Naive B cell (primary cell): ENCODE measurements at regions not wholly inside any gene's neighbourhood (a gene's known extent, or its start where the extent isn't known, plus 50 kb on each side); places are given as distances from the start of the nearest gene placed in this dataset.
"Not testable (repeated sequence)": the region's sequence is repeated elsewhere in the genome, so short reads cannot be mapped to it uniquely, and the experiment has no call there.

ENCODE experiments used
- ATAC-seq, 2 donors: fragments of 150-1000 bp; cut with Tn5 transposase; 2 replicates each; pipeline ENCODE4 v1.10.0; 2021; ENCODE audit warnings: low read depth in 2 of 2, mild to moderate bottlenecking in 2 of 2, moderate library complexity in 2 of 2
- DNase-seq: peaks from one replicate; pipeline ENCODE4 v3.0.0; 2022
- H3K27ac Mint-ChIP-seq, 6 donors: one replicate each; pipeline ENCODE4 v1.8.0; 2020 to 2022; ENCODE audit warnings: mild to moderate bottlenecking in 6 of 6, mixed read lengths in 6 of 6, moderate library complexity in 5 of 6, inconsistent platforms in 2 of 6
- H3K27me3 Mint-ChIP-seq, 3 donors: one replicate each; pipeline ENCODE4 v1.8.0; 2021 to 2022; ENCODE audit warnings: mixed read lengths in 3 of 3, mild to moderate bottlenecking in 1 of 3
- H3K36me3 Mint-ChIP-seq, 2 donors: one replicate each; pipeline ENCODE4 v1.8.0; 2020 to 2022; ENCODE audit warnings: mixed read lengths in 2 of 2, inconsistent platforms in 1 of 2, mild to moderate bottlenecking in 1 of 2
- H3K4me1 Mint-ChIP-seq, 3 donors: one replicate each; pipeline ENCODE4 v1.8.0; 2020 to 2022; ENCODE audit warnings: mixed read lengths in 3 of 3, inconsistent platforms in 1 of 3, mild to moderate bottlenecking in 1 of 3, moderate library complexity in 1 of 3
- H3K4me3 Mint-ChIP-seq, 8 donors: one replicate each; pipeline ENCODE4 v1.8.0; 2020 to 2022; ENCODE audit warnings: mild to moderate bottlenecking in 8 of 8, mixed read lengths in 8 of 8, moderate library complexity in 8 of 8, inconsistent platforms in 2 of 8
- H3K9me3 Mint-ChIP-seq, 7 donors: one replicate each; pipeline ENCODE4 v1.8.0; 2020 to 2022; ENCODE audit warnings: mixed read lengths in 7 of 7, mild to moderate bottlenecking in 5 of 7, inconsistent platforms in 2 of 7, moderate library complexity in 1 of 7

GRCh38 chr3:139230391-139230790 is 113.4 kb upstream of the MRPS22 start:
- no peaks in the 10 kb centered on the region for H3K4me1 Mint-ChIP-seq
- ATAC-seq = no peak

DNA sequence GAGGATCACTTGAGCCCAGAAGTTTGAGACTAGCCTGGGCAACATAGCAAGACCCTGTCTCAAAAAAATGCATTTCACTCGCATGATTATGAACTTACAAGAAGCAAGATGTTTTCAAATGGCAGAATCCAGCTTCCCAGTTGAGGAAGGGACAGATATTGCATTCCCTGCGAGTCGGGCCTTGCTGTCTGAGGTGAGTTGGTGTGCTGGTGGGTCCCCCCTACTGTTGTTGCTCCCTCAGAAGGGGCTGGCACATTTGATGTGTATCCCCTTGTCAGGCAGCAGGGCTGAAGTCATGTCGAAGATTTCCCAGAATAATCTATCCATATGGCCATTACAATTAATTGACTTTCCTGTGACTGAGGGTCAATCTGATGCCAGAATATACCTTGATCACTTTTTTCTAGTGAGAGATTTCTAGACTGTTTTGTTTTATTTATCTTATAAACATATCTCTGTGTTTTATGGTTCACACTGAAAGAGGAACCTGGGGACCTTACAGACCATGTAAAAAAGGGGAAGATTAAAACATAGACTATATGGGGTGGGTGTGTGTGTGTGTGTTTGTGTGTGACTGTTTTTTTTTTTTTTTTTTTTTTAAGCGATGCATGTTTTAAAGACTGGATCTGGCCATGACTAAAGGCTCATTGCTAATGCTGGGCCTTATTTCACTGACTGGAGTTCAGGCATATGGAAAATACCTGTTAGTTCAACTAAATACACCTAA is 112.1 kb upstream of the MRPS22 start:
- no peak for DNase-seq
- no peaks in the 10 kb centered on the region for H3K27me3 Mint-ChIP-seq
- no peak overlapping the region for H3K4me3 Mint-ChIP-seq
- H3K9me3 Mint-ChIP-seq = no peaks in the 10 kb centered on the region
- no peak for ATAC-seq
- no peaks in the 10 kb centered on the region for H3K4me1 Mint-ChIP-seq
- H3K36me3 Mint-ChIP-seq = no peaks in the 10 kb centered on the region
- no peak overlapping the region for H3K27ac Mint-ChIP-seq

More at GRCh38 chr3:139230391-139230790, 113.4 kb upstream of the MRPS22 start:
- Mint-ChIP-seq H3K9me3 (no peaks in the 10 kb centered on the region), H3K27ac (no peak overlapping the region), H3K4me3 (no peak overlapping the region), H3K27me3 (peaks cover 0 to 2% (median 0%) of the 10 kb centered on the region in 3 donors), H3K36me3 (no peaks in the 10 kb centered on the region)
- no peak for DNase-seq

DNA sequence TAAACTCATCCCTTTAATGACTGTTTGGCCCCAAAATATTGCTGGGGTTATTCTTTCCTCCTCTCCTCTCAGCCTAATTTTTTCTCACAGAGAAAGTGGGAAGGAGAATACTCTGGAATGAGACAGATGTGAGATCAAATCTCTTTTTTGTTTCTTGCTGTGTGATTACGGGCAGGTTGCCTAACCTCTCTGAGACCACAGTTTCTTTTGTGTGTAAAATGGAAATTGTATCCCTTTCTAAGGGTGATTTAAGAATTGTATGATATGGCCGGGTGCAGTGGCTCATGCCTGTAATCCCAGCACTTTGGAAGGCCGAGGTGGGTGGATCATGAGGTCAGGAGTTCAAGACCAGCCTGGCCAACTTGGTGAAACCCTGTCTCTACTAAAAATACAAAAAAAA is 111.5 kb upstream of the MRPS22 start:
- not testable (repeated sequence) for H3K27me3 Mint-ChIP-seq, H3K4me1 Mint-ChIP-seq, H3K9me3 Mint-ChIP-seq, H3K4me3 Mint-ChIP-seq, DNase-seq, ATAC-seq, H3K36me3 Mint-ChIP-seq, H3K27ac Mint-ChIP-seq

DNA sequence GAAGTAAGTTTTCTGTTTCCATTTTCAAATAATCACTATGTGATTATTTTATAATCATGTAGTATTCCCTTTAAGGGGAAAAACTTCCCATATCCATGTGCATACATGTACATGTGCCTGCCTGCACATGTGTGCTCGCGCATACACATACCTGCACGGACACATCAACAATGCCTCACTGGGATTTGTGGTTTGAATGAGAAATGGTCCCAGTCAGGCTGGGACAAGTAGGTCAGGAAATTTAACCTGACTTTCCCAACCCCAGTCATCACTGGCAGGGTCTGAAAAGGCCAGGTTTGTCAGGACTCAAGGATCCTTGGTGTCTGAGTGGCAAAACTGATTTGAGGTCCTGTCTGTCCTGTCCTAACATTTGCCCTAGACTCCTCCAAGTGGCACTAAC is 109.3 kb upstream of the MRPS22 start:
- Mint-ChIP-seq H3K27me3 (peaks cover 3 to 18% (median 15%) of the 10 kb centered on the region in 3 donors), H3K36me3 (no peaks in the 10 kb centered on the region), H3K4me3 (no peak overlapping the region), H3K27ac (no peak overlapping the region), H3K4me1 (no peaks in the 10 kb centered on the region), H3K9me3 (no peaks in the 10 kb centered on the region)
- no peak for ATAC-seq
- no peak for DNase-seq

GRCh38 chr3:139235192-139235591 is 108.6 kb upstream of the MRPS22 start:
- ATAC-seq = no peak
- no peak overlapping the region for H3K27ac Mint-ChIP-seq
- no peaks in the 10 kb centered on the region for H3K36me3 Mint-ChIP-seq
- no peak overlapping the region for H3K4me3 Mint-ChIP-seq
- DNase-seq = no peak
- H3K4me1 Mint-ChIP-seq = no peaks in the 10 kb centered on the region
- no peaks in the 10 kb centered on the region for H3K9me3 Mint-ChIP-seq
- H3K27me3 Mint-ChIP-seq = peaks cover 9 to 21% (median 15%) of the 10 kb centered on the region in 3 donors

- H3K4me3 Mint-ChIP-seq = no peak overlapping the region
- H3K4me1 Mint-ChIP-seq = no peaks in the 10 kb centered on the region
- no peak overlapping the region for H3K27ac Mint-ChIP-seq
- no peak for DNase-seq
- no peak for ATAC-seq
- H3K36me3 Mint-ChIP-seq = no peaks in the 10 kb centered on the region
- H3K27me3 Mint-ChIP-seq = peaks cover 13 to 21% (median 20%) of the 10 kb centered on the region in 3 donors
- H3K9me3 Mint-ChIP-seq = peaks cover 0 to 2% (median 0%) of the 10 kb centered on the region in 7 donors
These were observed 107.5 kb upstream of the MRPS22 start for GRCh38 chr3:139236336-139236735.

GRCh38 chr3:139238281-139239030 is 105.4 kb upstream of the MRPS22 start:
- Mint-ChIP-seq H3K27ac (peak overlapping the region in 1 of 6 donors; percentile 44), H3K4me1 (no peaks in the 10 kb centered on the region), H3K9me3 (peaks cover 0 to 2% (median 0%) of the 10 kb centered on the region in 7 donors), H3K36me3 (no peaks in the 10 kb centered on the region), H3K4me3 (no peak overlapping the region), H3K27me3 (peaks cover 18 to 24% (median 24%) of the 10 kb centered on the region in 3 donors)
- no peak for DNase-seq
- no peak for ATAC-seq

GRCh38 chr3:139239550-139239949 is 104.3 kb upstream of the MRPS22 start:
- ATAC-seq = no peak
- no peak overlapping the region for H3K4me3 Mint-ChIP-seq
- H3K9me3 Mint-ChIP-seq = peaks cover 0 to 2% (median 0%) of the 10 kb centered on the region in 7 donors
- no peaks in the 10 kb centered on the region for H3K4me1 Mint-ChIP-seq
- no peaks in the 10 kb centered on the region for H3K36me3 Mint-ChIP-seq
- H3K27ac Mint-ChIP-seq = peak overlapping the region in 2 of 6 donors; percentile 0 to 36
- peaks cover 21 to 34% (median 24%) of the 10 kb centered on the region in 3 donors for H3K27me3 Mint-ChIP-seq
- no peak for DNase-seq

DNA sequence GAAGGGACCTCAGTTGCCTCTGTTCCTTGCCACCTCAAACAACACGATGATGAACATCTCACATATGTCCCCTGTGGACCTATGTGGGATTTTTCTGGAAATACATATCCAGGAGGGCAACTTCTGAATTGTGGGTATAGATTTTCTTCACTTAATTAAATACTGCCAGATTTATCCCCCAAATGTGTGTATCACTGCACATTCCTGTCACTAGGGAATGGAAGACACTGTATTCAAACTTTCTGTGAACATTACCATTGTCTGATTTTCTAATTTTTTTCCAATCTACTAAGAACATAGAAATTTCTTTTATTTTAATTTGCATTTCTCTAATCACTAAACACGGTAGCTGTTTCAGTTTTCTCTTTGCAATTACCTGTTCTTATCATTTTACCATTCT is 102.0 kb upstream of the MRPS22 start:
- peaks cover 0 to 2% (median 0%) of the 10 kb centered on the region in 7 donors for H3K9me3 Mint-ChIP-seq
- H3K4me3 Mint-ChIP-seq = no peak overlapping the region
- ATAC-seq (no peak), DNase-seq (no peak)
- peaks cover 24 to 34% (median 26%) of the 10 kb centered on the region in 3 donors for H3K27me3 Mint-ChIP-seq
- H3K27ac Mint-ChIP-seq = no peak overlapping the region
- no peaks in the 10 kb centered on the region for H3K4me1 Mint-ChIP-seq
- H3K36me3 Mint-ChIP-seq = no peaks in the 10 kb centered on the region

GRCh38 chr3:139243710-139244109 is 100.1 kb upstream of the MRPS22 start:
- H3K36me3 Mint-ChIP-seq = no peaks in the 10 kb centered on the region

GRCh38 chr3:139248593-139249255 is 95.1 kb upstream of the MRPS22 start:
- no peaks in the 10 kb centered on the region for H3K4me1 Mint-ChIP-seq
- no peaks in the 10 kb centered on the region for H3K36me3 Mint-ChIP-seq
- no peak overlapping the region for H3K4me3 Mint-ChIP-seq
- H3K9me3 Mint-ChIP-seq = peaks cover 0 to 6% (median 0%) of the 10 kb centered on the region in 7 donors
- peaks cover 19 to 41% (median 30%) of the 10 kb centered on the region in 3 donors for H3K27me3 Mint-ChIP-seq
- H3K27ac Mint-ChIP-seq = no peak overlapping the region
- ATAC-seq (no peak), DNase-seq (no peak)

More at GRCh38 chr3:139243710-139244109, 100.1 kb upstream of the MRPS22 start:
- ATAC-seq (no peak), DNase-seq (no peak)
- Mint-ChIP-seq H3K4me1 (no peaks in the 10 kb centered on the region), H3K27ac (no peak overlapping the region), H3K4me3 (no peak overlapping the region), H3K27me3 (peaks cover 20 to 27% (median 24%) of the 10 kb centered on the region in 3 donors), H3K9me3 (peaks cover 0 to 4% (median 0%) of the 10 kb centered on the region in 7 donors)

- H3K4me3 Mint-ChIP-seq = no peak overlapping the region
- ATAC-seq (no peak), DNase-seq (no peak)
- no peak overlapping the region for H3K27ac Mint-ChIP-seq
- peaks cover 27 to 53% (median 31%) of the 10 kb centered on the region in 3 donors for H3K27me3 Mint-ChIP-seq
- H3K9me3 Mint-ChIP-seq = peaks cover 0 to 11% (median 1%) of the 10 kb centered on the region in 7 donors
- no peaks in the 10 kb centered on the region for H3K36me3 Mint-ChIP-seq
- H3K4me1 Mint-ChIP-seq = no peaks in the 10 kb centered on the region
These were observed 92.3 kb upstream of the MRPS22 start for GRCh38 chr3:139251529-139251928.

GRCh38 chr3:139252719-139253118 is 91.1 kb upstream of the MRPS22 start:
- H3K27ac Mint-ChIP-seq = no peak overlapping the region

More at GRCh38 chr3:139252719-139253118, 91.1 kb upstream of the MRPS22 start:
- Mint-ChIP-seq H3K4me3 (peak overlapping the region in 1 of 8 donors; percentile 48), H3K9me3 (peaks cover 0 to 11% (median 1%) of the 10 kb centered on the region in 7 donors), H3K36me3 (no peaks in the 10 kb centered on the region), H3K27me3 (peaks cover 30 to 53% (median 32%) of the 10 kb centered on the region in 3 donors), H3K4me1 (no peaks in the 10 kb centered on the region)
- DNase-seq (no peak), ATAC-seq (no peak)
